ENCODE measurements at regions not wholly inside any gene's neighbourhood (a gene's known extent, or its start where the extent isn't known, plus 50 kb on each side); places are given as distances from the start of the nearest gene placed in this dataset.

- ChIA-PET CTCF (no interaction called here), POLR2A (ENCODE audit: unreplicated experiment) (no interaction called here)
- TF ChIP-seq CTCF (conservative IDR thresholded peaks at IDR 0.05) (no peak), EZH2 (IDR thresholded peaks at IDR 0.05; ENCODE audit: low read depth) (no peak)
- intact Hi-C loops (cut with micrococcal nuclease; ENCODE audit: unreplicated experiment) = no loop called here
- Histone ChIP-seq H3K4me2 (no peak overlapping the region), H4K20me1 (ENCODE audit: insufficient read depth) (no peaks in the 10 kb centered on the region), H3K9me2 (ENCODE audit: insufficient read depth) (no peaks in the 10 kb centered on the region), H3K4me1 (replicated peaks; ENCODE audit: insufficient read depth) (peaks cover 24% of the 10 kb centered on the region), H3K27me3 (ENCODE audit: insufficient read depth, low read depth) (no peaks in the 10 kb centered on the region), H3F3A (ENCODE audit: insufficient read depth, low read depth) (peaks cover 9% of the 10 kb centered on the region; the same call in 1 of the 2 replicates), H3K36me3 (ENCODE audit: low read depth) (no peaks in the 10 kb centered on the region), H3K9me3 (ENCODE audit: insufficient read depth, low read depth) (peaks cover 3% of the 10 kb centered on the region; the same call in 1 of the 2 replicates), H3K4me3 (no peak overlapping the region), H2AFZ (no peak overlapping the region), H3K79me2 (ENCODE audit: low read depth) (no peaks in the 10 kb centered on the region), H3K27ac (no peak overlapping the region)
- BruUV-seq (replicated peaks) = no TSS peak
- no peak for DNase-seq
Measured at GRCh38 chr2:150138587-150138986, 348.9 kb downstream of the RND3 start.

- Histone ChIP-seq H3K9me2 (ENCODE audit: insufficient read depth) (no peaks in the 10 kb centered on the region), H3K36me3 (ENCODE audit: low read depth) (no peaks in the 10 kb centered on the region), H3K4me3 (no peak overlapping the region), H4K20me1 (ENCODE audit: insufficient read depth) (no peaks in the 10 kb centered on the region), H3K79me2 (ENCODE audit: low read depth) (no peaks in the 10 kb centered on the region), H3K27me3 (ENCODE audit: insufficient read depth, low read depth) (no peaks in the 10 kb centered on the region), H3K9me3 (ENCODE audit: insufficient read depth, low read depth) (peaks cover 3% of the 10 kb centered on the region; the same call in 1 of the 2 replicates), H3F3A (ENCODE audit: insufficient read depth, low read depth) (0 out of 2 replicates have a peak, but pooled peaks cover 3% of the 10 kb centered on the region), H3K4me2 (no peak overlapping the region), H2AFZ (no peak overlapping the region), H3K27ac (no peak overlapping the region), H3K4me1 (replicated peaks; ENCODE audit: insufficient read depth) (peaks cover 13% of the 10 kb centered on the region)
- no TSS peak for BruUV-seq (replicated peaks)
- TF ChIP-seq CTCF (conservative IDR thresholded peaks at IDR 0.05) = no peak
- TF ChIP-seq EZH2 (IDR thresholded peaks at IDR 0.05; ENCODE audit: low read depth) = no peak
- ChIA-PET CTCF (no interaction called here), POLR2A (ENCODE audit: unreplicated experiment) (no interaction called here)
- DNase-seq = no peak
- intact Hi-C loops (cut with micrococcal nuclease; ENCODE audit: unreplicated experiment) = no loop called here
Measured at GRCh38 chr2:150137338-150138069, 350.0 kb downstream of the RND3 start.

- no peak overlapping the region for H3K4me2 ChIP-seq
- DNase-seq = no peak
- no peak overlapping the region for H3K4me3 ChIP-seq
- intact Hi-C loops (cut with micrococcal nuclease; ENCODE audit: unreplicated experiment) = no loop called here
- H3K9me2 ChIP-seq (ENCODE audit: insufficient read depth) = no peaks in the 10 kb centered on the region
- POLR2A ChIA-PET (ENCODE audit: unreplicated experiment) = no interaction called here
- no peaks in the 10 kb centered on the region for H3K79me2 ChIP-seq (ENCODE audit: low read depth)
- no peak for TF ChIP-seq CTCF (conservative IDR thresholded peaks at IDR 0.05)
- TF ChIP-seq EZH2 (IDR thresholded peaks at IDR 0.05; ENCODE audit: low read depth) = no peak
- H3K27me3 ChIP-seq (ENCODE audit: insufficient read depth, low read depth) = no peaks in the 10 kb centered on the region
- H3K4me1 ChIP-seq (replicated peaks; ENCODE audit: insufficient read depth) = peaks cover 7% of the 10 kb centered on the region
- no peak overlapping the region for H3K27ac ChIP-seq
- no TSS peak for BruUV-seq (replicated peaks)
- no peaks in the 10 kb centered on the region for H4K20me1 ChIP-seq (ENCODE audit: insufficient read depth)
- no peaks in the 10 kb centered on the region for H3K36me3 ChIP-seq (ENCODE audit: low read depth)
- no peak overlapping the region for H2AFZ ChIP-seq
- peaks cover 3% of the 10 kb centered on the region; the same call in 1 of the 2 replicates for H3K9me3 ChIP-seq (ENCODE audit: insufficient read depth, low read depth)
- CTCF ChIA-PET = no interaction called here
- H3F3A ChIP-seq (ENCODE audit: insufficient read depth, low read depth) = no peaks in the 10 kb centered on the region
Measured at GRCh38 chr2:150136893-150137292, 350.6 kb downstream of the RND3 start.

Data from PC-9 (cell line).